Left lung (tissue), 4 donors: ENCODE measurements at regions not wholly inside any gene's neighbourhood (a gene's known extent, or its start where the extent isn't known, plus 50 kb on each side); places are given as distances from the start of the nearest gene placed in this dataset.
"Not testable (repeated sequence)": the region's sequence is repeated elsewhere in the genome, so short reads cannot be mapped to it uniquely, and the experiment has no call there.

ENCODE experiments used
- ATAC-seq: fragments of 200-7000 bp; cut with Tn5 transposase; one replicate; pipeline ENCODE4 v1.9.1; 2020; ENCODE audit warnings: moderate library complexity
- DNase-seq, 4 donors: peaks; one replicate each; pipeline ENCODE4 v3.0.0-alpha.2; 2013 to 2020
- H3K27ac ChIP-seq, 2 donors: fragments of 200-600 bp; sonication (generic) in 1 of 2; one replicate each; pipeline versions ENCODE4 v1.5.0 to v1.8.0; 2020 to 2021
- H3K27me3 ChIP-seq, 2 donors: fragments of 200-600 bp; sonication (generic) in 1 of 2; one replicate each; pipeline versions ENCODE4 v1.5.0 to v1.8.0; 2020 to 2021
- H3K36me3 ChIP-seq, 2 donors: fragments of 200-600 bp; sonication (generic) in 1 of 2; one replicate each; pipeline versions ENCODE4 v1.5.0 to v1.8.0; 2020 to 2021
- H3K4me1 ChIP-seq, 2 donors: fragments of 200-600 bp; one replicate each; pipeline ENCODE4 v1.8.0; 2021
- H3K4me3 ChIP-seq, 2 donors: fragments of 200-600 bp; sonication (generic) in 1 of 2; one replicate each; pipeline versions ENCODE4 v1.5.0 to v1.8.0; 2020 to 2021; ENCODE audit warnings: mild to moderate bottlenecking in 1 of 2
- H3K9me3 ChIP-seq, 2 donors: fragments of 200-600 bp; sonication (generic) in 1 of 2; one replicate each; pipeline versions ENCODE4 v1.5.0 to v1.8.0; 2020 to 2021
- intact Hi-C, 2 donors: fragments of 100-400 bp; cut with DNase I; formaldehyde crosslinking; loops; one replicate each; pipeline versions ENCODE4 v1.11.2 to v1.14.2; 2022
- TF ChIP-seq, protein P1 (sequence below), 2 donors: fragments of 200-600 bp; sonication (generic) in 1 of 2; IDR thresholded peaks; one replicate each; pipeline versions ENCODE4 v1.5.0 to v1.8.0; 2021; ENCODE audit warnings: antibody characterized with exemption in 2 of 2
- donor health status: DM: no; HTN: yes; CAD: no.
- donor health status: DM: no; HTN: no; CAD: no.

DNA sequence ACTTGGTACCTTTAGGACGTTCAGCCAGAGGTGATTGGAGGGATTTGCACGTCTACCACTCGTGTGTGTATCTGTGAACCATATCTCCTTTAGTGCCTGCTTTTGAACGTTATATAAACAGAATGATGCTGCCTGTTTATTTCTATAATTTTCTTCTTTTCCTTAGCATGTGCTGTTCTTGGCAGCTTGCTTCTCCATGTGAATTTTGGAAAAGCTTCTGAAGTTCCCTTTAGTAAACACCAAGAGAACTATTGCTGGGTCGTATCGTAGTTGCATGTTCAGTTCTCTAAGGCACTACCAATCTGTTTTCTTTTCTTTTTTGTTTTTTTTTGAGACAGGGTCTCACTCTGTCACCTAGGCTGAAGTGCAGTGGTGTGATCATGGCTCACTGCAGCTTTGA, 73.8 kb upstream of the FANCC start:
- H3K27me3 ChIP-seq, intact Hi-C loops, H3K27ac ChIP-seq: not testable (repeated sequence)

DNA sequence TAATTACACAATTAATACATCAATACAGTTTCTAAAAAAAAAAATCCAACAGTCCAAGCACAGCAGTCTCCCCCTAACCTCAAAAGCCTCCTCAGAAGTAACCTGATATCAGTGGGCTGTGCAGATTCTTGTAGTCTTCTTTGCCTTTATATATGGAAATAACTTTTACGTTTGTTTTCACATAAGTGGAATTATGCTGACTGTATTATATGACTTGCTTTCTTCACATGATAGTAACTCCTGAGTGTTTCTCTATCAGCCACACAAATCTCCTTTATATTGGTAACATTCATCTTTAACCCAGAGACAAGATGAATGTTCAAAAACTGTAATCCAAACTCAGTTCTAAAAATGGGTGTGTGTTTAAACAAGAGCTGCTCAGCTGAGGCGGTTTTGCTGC, 71.9 kb upstream of the FANCC start:
- no peak for DNase-seq
- H3K4me1 ChIP-seq, result no peaks in the 10 kb centered on the region
- intact Hi-C loops, result no loop called here

More for the DNA sequence above, 73.8 kb upstream of the FANCC start:
- not testable (repeated sequence) for H3K36me3 ChIP-seq, ATAC-seq, H3K9me3 ChIP-seq, H3K4me3 ChIP-seq, DNase-seq, H3K4me1 ChIP-seq

DNA sequence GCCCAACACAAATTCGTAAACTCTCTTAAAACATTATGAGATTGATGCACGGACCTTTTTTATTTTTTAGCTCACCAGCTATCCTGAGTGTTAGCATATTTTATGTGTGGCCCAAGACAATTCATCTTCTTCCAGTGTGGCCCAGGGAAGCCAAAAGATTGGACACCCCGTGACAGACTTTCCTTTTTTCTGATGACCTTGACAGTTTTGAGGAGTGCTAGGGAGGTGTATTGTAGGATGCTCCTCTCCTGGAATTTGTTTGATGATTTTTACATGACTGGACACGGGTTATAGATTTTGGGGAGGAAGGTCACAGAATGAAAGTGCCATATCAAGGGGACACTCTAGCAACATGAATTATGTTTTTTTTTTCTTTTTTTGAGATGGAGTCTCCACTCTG, 69.3 kb upstream of the FANCC start:
- Histone ChIP-seq H3K9me3 (no peaks in the 10 kb centered on the region), H3K36me3 (no peaks in the 10 kb centered on the region), H3K27me3 (peaks cover 0 to 16% of the 10 kb centered on the region in 2 donors), H3K4me3 (no peak overlapping the region), H3K4me1 (no peaks in the 10 kb centered on the region), H3K27ac (no peak overlapping the region)
- intact Hi-C loops, result no loop called here
- ATAC-seq (no peak), DNase-seq (no peak)
- TF ChIP-seq, protein P1, sequence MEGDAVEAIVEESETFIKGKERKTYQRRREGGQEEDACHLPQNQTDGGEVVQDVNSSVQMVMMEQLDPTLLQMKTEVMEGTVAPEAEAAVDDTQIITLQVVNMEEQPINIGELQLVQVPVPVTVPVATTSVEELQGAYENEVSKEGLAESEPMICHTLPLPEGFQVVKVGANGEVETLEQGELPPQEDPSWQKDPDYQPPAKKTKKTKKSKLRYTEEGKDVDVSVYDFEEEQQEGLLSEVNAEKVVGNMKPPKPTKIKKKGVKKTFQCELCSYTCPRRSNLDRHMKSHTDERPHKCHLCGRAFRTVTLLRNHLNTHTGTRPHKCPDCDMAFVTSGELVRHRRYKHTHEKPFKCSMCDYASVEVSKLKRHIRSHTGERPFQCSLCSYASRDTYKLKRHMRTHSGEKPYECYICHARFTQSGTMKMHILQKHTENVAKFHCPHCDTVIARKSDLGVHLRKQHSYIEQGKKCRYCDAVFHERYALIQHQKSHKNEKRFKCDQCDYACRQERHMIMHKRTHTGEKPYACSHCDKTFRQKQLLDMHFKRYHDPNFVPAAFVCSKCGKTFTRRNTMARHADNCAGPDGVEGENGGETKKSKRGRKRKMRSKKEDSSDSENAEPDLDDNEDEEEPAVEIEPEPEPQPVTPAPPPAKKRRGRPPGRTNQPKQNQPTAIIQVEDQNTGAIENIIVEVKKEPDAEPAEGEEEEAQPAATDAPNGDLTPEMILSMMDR (IDR thresholded peaks at IDR 0.05), result no peak

More for the DNA sequence above, 71.9 kb upstream of the FANCC start:
- TF ChIP-seq, protein P1 (IDR thresholded peaks at IDR 0.05), result no peak
- Histone ChIP-seq H3K27me3 (peaks cover 0 to 2% of the 10 kb centered on the region in 2 donors), H3K4me3 (no peak overlapping the region), H3K27ac (no peak overlapping the region), H3K9me3 (no peaks in the 10 kb centered on the region), H3K36me3 (no peaks in the 10 kb centered on the region)
- no peak for ATAC-seq

DNA sequence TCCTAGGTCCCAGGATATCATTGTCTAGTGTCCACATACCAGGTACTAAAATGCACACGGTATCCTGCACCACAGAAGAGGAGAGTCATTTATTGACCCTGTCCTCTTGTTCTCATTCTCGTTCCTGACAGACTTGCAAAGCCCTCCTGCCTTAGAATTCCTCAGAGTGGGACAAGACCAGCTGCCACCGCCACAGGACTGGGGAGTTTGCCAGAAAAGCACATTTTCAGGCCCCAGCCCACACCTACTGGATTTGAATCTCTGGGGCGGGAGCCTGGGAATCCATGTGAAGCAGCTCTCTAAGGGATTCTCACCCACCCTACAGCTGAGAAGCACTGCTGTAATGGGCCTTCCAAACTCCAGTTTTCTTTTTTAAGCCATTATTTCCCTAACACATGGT, 68.0 kb upstream of the FANCC start:
- intact Hi-C loops, result no loop called here
- H3K27me3 ChIP-seq, result peaks cover 0 to 16% of the 10 kb centered on the region in 2 donors
- TF ChIP-seq, protein P1 (IDR thresholded peaks at IDR 0.05), result no peak
- H3K27ac ChIP-seq, result no peak overlapping the region
- no peaks in the 10 kb centered on the region for H3K36me3 ChIP-seq
- ATAC-seq (no peak), DNase-seq (no peak)
- no peak overlapping the region for H3K4me3 ChIP-seq
- no peaks in the 10 kb centered on the region for H3K4me1 ChIP-seq
- H3K9me3 ChIP-seq, result no peaks in the 10 kb centered on the region

DNA sequence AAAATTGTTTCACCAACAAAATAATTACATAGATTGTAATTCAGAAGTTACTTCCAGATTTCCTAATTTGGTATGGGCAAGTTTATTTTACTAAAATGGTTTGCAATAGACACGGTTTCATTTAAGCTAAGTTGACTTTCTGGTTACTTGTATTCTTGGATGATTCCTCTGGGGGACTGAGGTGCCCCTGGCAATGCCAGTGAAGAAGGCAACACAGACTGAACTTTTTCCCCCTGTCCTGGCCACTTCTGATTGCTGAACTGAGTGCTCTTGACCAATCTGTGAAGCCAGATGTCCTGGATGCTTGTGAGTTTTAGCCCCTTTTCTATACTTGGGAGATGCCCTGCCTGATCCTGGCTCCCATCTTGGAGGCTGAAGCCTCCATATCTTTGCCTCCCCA, 66.3 kb upstream of the FANCC start:
- Histone ChIP-seq H3K27ac (no peak overlapping the region), H3K27me3 (peaks cover 0 to 19% of the 10 kb centered on the region in 2 donors), H3K9me3 (no peaks in the 10 kb centered on the region), H3K4me3 (no peak overlapping the region), H3K36me3 (no peaks in the 10 kb centered on the region), H3K4me1 (no peaks in the 10 kb centered on the region)
- intact Hi-C loops, result no loop called here
- DNase-seq (no peak), ATAC-seq (no peak)
- TF ChIP-seq, protein P1 (IDR thresholded peaks at IDR 0.05), result no peak

DNA sequence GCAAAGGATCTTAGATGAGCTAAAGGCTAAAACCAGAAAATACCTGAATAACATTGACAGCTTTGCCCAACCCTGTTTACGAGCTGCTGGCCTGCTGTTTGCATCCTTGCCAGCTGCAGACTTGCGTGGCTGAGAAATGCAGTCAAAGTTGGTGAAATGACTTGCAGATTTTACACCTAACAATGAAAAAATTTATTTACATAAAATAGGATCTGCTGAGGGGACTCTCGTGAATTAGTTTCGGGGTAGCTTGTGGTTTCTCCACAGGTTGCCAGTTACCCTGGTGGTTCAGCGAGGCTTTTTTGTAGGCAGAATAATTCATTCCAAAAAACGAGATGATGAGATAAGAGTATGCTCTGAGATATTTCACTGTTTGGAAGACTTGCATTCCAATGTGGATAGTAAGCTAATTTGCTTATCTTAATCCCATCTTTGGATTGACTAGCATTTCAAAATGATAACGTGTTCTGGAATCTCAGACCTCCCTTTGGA, 65.7 kb upstream of the FANCC start:
- peaks cover 0 to 25% of the 10 kb centered on the region in 2 donors for H3K27me3 ChIP-seq
- DNase-seq (no peak), ATAC-seq (no peak)
- TF ChIP-seq, protein P1 (IDR thresholded peaks at IDR 0.05), result no peak
- no peak overlapping the region for H3K27ac ChIP-seq
- H3K36me3 ChIP-seq, result no peaks in the 10 kb centered on the region
- no peak overlapping the region for H3K4me3 ChIP-seq
- no peaks in the 10 kb centered on the region for H3K9me3 ChIP-seq
- intact Hi-C loops, result no loop called here
- H3K4me1 ChIP-seq, result no peaks in the 10 kb centered on the region
